ENCODE measurements at regions not wholly inside any gene's neighbourhood (a gene's known extent, or its start where the extent isn't known, plus 50 kb on each side); places are given as distances from the start of the nearest gene placed in this dataset.
A peak's percentile ranks its signal among the peaks of the same experiment; 100 is the strongest.

GRCh38 chr10:2825841-2826240, 241.5 kb upstream of the PFKP start:
- H3K36me3 ChIP-seq (ENCODE audit: control insufficient read depth in 2 of 2, insufficient read depth in 1 of 2, low read length in 2 of 2), result no peaks in the 10 kb centered on the region
- H3K4me3 ChIP-seq (ENCODE audit: low read depth, low read length), result no peak overlapping the region
- no peak overlapping the region for H3K27ac ChIP-seq (ENCODE audit: extremely low read depth, low read depth, low read length)
- ChIA-PET POLR2A (no interaction called here), CTCF (interaction anchor here (0.6 to 1.1 kb wide), 2 partner anchors 13 to 201 kb away, joined by 3 read pairs; no protein-coding TSS in a partner anchor)
- H3K4me1 ChIP-seq (ENCODE audit: control insufficient read depth, insufficient read depth, low read length), result no peaks in the 10 kb centered on the region
- no peaks in the 10 kb centered on the region for H3K9me3 ChIP-seq (ENCODE audit: control insufficient read depth, insufficient read depth, low read depth, low read length)
- no peak for TF ChIP-seq ZSCAN4 (tag by site-specific recombination; IDR thresholded peaks at IDR 0.05)
- no peak for TF ChIP-seq ZNF560 (tag by site-specific recombination; IDR thresholded peaks at IDR 0.05; ENCODE audit: borderline replicate concordance)
- no peak for TF ChIP-seq ZBTB20 (tag by site-specific recombination; IDR thresholded peaks at IDR 0.05)
- TF ChIP-seq ZNF623 (tag by site-specific recombination; IDR thresholded peaks at IDR 0.05), result no peak
- no peak for TF ChIP-seq ZNF155 (tag by site-specific recombination; IDR thresholded peaks at IDR 0.05)
- peak; percentile 61 for TF ChIP-seq SCRT2 (tag by site-specific recombination; IDR thresholded peaks at IDR 0.05)
- no peak for TF ChIP-seq ZNF660 (tag by site-specific recombination; IDR thresholded peaks at IDR 0.05)

DNA sequence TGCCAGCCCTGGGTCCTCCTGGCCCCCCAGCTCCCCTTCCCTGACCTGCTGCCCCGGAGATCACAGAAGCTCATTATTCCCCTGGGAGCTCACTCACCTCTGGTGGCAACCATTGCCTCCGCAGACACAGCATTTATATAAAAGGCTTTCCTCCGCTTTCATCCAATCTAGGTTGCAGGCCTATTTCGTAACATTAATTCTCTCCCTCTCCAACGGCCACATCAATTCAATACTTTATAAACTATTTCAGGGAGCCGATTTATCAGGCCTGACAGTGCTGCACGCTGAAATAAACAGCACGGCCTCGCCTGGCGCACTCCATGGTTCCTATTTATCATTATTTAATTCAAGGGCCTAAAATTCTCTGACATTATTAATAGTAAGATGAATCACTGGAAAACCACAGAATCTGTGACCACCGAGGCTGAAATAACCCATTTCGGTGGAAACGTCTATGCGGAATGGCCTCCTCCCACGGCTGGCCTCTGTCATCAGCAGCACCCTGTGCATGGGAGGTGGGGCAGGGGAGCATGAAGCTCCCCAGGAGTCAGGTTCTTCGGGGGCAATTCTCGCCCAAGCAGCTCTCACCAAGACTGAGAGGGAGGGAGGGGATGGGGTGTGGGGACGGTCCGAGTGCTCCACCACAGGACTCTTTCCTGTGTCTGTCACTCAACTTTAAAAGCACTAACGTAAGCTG, 249.3 kb upstream of the PFKP start:
- H3K4me3 ChIP-seq (ENCODE audit: low read depth, low read length), result no peak overlapping the region
- TF ChIP-seq, protein P1, sequence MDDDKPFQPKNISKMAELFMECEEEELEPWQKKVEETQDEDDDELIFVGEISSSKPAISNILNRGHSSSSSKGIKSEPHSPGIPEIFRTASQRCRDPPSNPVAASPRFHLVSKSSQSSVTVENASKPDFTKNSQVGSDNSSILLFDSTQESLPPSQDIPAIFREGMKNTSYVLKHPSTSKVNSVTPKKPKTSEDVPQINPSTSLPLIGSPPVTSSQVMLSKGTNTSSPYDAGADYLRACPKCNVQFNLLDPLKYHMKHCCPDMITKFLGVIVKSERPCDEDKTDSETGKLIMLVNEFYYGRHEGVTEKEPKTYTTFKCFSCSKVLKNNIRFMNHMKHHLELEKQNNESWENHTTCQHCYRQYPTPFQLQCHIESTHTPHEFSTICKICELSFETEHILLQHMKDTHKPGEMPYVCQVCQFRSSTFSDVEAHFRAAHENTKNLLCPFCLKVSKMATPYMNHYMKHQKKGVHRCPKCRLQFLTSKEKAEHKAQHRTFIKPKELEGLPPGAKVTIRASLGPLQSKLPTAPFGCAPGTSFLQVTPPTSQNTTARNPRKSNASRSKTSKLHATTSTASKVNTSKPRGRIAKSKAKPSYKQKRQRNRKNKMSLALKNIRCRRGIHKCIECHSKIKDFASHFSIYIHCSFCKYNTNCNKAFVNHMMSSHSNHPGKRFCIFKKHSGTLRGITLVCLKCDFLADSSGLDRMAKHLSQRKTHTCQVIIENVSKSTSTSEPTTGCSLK (tag by site-specific recombination; IDR thresholded peaks at IDR 0.05), result no peak
- TF ChIP-seq, protein P2, sequence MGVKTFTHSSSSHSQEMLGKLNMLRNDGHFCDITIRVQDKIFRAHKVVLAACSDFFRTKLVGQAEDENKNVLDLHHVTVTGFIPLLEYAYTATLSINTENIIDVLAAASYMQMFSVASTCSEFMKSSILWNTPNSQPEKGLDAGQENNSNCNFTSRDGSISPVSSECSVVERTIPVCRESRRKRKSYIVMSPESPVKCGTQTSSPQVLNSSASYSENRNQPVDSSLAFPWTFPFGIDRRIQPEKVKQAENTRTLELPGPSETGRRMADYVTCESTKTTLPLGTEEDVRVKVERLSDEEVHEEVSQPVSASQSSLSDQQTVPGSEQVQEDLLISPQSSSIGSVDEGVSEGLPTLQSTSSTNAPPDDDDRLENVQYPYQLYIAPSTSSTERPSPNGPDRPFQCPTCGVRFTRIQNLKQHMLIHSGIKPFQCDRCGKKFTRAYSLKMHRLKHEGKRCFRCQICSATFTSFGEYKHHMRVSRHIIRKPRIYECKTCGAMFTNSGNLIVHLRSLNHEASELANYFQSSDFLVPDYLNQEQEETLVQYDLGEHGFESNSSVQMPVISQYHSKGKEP (tag by site-specific recombination; IDR thresholded peaks at IDR 0.05), result no peak
- no peak for TF ChIP-seq HOXA7 (CRISPR knock-in tag; IDR thresholded peaks at IDR 0.05; ENCODE audit: borderline replicate concordance)
- TF ChIP-seq, protein P3, sequence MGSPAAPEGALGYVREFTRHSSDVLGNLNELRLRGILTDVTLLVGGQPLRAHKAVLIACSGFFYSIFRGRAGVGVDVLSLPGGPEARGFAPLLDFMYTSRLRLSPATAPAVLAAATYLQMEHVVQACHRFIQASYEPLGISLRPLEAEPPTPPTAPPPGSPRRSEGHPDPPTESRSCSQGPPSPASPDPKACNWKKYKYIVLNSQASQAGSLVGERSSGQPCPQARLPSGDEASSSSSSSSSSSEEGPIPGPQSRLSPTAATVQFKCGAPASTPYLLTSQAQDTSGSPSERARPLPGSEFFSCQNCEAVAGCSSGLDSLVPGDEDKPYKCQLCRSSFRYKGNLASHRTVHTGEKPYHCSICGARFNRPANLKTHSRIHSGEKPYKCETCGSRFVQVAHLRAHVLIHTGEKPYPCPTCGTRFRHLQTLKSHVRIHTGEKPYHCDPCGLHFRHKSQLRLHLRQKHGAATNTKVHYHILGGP (tag by site-specific recombination; IDR thresholded peaks at IDR 0.05), result no peak
- CTCF ChIA-PET, result no interaction called here
- H3K27ac ChIP-seq (ENCODE audit: extremely low read depth, low read depth, low read length), result no peak overlapping the region
- H3K36me3 ChIP-seq (ENCODE audit: control insufficient read depth in 2 of 2, insufficient read depth in 1 of 2, low read length in 2 of 2), result no peaks in the 10 kb centered on the region
- POLR2A ChIA-PET, result no interaction called here
- H3K9me3 ChIP-seq (ENCODE audit: control insufficient read depth, insufficient read depth, low read depth, low read length), result no peaks in the 10 kb centered on the region
- no peaks in the 10 kb centered on the region for H3K4me1 ChIP-seq (ENCODE audit: control insufficient read depth, insufficient read depth, low read length)

DNA sequence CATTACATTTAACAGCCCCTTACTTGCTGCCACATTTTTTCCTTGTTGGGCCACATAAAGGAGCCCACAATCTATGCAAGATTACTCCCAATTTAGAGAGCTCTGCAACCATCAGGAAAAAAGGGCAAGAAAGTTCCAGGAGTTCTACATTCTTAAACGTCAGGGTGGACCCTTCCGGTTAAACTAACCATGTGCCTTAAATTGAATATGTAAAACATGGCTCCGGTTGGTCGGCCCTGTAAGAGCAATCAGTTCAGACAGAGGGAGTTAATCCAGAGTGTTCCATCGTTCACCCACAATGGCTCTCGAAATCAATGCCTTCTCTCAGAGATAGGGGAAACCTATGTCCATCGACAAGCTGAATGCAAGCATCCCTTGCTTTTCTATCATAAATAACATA, 253.7 kb upstream of the PFKP start:
- Histone ChIP-seq H3K9me3 (ENCODE audit: control insufficient read depth, insufficient read depth, low read depth, low read length) (no peaks in the 10 kb centered on the region), H3K4me3 (ENCODE audit: low read depth, low read length) (no peak overlapping the region), H3K27ac (ENCODE audit: extremely low read depth, low read depth, low read length) (no peak overlapping the region), H3K4me1 (ENCODE audit: control insufficient read depth, insufficient read depth, low read length) (no peaks in the 10 kb centered on the region), H3K36me3 (ENCODE audit: control insufficient read depth in 2 of 2, insufficient read depth in 1 of 2, low read length in 2 of 2) (no peaks in the 10 kb centered on the region)
- ChIA-PET CTCF (interaction anchor here (1.1 kb wide), 1 partner anchor 112 kb away, joined by 3 read pairs; no protein-coding TSS in a partner anchor), POLR2A (no interaction called here)
- TF ChIP-seq ZSCAN16 (tag by site-specific recombination; IDR thresholded peaks at IDR 0.05), result no peak
- no peak for TF ChIP-seq IKZF3 (tag by site-specific recombination; IDR thresholded peaks at IDR 0.05)
- TF ChIP-seq HOXD13 (CRISPR knock-in tag; IDR thresholded peaks at IDR 0.05; ENCODE audit: borderline replicate concordance), result no peak
- TF ChIP-seq ZNF785 (tag by site-specific recombination; IDR thresholded peaks at IDR 0.05), result no peak
- TF ChIP-seq ZNF549 (tag by site-specific recombination; IDR thresholded peaks at IDR 0.05), result no peak
- TF ChIP-seq ZNF514 (tag by site-specific recombination; IDR thresholded peaks at IDR 0.05), result no peak
- no peak for TF ChIP-seq ZNF16 (tag by site-specific recombination; IDR thresholded peaks at IDR 0.05; ENCODE audit: low read depth)
- TF ChIP-seq, protein P4, sequence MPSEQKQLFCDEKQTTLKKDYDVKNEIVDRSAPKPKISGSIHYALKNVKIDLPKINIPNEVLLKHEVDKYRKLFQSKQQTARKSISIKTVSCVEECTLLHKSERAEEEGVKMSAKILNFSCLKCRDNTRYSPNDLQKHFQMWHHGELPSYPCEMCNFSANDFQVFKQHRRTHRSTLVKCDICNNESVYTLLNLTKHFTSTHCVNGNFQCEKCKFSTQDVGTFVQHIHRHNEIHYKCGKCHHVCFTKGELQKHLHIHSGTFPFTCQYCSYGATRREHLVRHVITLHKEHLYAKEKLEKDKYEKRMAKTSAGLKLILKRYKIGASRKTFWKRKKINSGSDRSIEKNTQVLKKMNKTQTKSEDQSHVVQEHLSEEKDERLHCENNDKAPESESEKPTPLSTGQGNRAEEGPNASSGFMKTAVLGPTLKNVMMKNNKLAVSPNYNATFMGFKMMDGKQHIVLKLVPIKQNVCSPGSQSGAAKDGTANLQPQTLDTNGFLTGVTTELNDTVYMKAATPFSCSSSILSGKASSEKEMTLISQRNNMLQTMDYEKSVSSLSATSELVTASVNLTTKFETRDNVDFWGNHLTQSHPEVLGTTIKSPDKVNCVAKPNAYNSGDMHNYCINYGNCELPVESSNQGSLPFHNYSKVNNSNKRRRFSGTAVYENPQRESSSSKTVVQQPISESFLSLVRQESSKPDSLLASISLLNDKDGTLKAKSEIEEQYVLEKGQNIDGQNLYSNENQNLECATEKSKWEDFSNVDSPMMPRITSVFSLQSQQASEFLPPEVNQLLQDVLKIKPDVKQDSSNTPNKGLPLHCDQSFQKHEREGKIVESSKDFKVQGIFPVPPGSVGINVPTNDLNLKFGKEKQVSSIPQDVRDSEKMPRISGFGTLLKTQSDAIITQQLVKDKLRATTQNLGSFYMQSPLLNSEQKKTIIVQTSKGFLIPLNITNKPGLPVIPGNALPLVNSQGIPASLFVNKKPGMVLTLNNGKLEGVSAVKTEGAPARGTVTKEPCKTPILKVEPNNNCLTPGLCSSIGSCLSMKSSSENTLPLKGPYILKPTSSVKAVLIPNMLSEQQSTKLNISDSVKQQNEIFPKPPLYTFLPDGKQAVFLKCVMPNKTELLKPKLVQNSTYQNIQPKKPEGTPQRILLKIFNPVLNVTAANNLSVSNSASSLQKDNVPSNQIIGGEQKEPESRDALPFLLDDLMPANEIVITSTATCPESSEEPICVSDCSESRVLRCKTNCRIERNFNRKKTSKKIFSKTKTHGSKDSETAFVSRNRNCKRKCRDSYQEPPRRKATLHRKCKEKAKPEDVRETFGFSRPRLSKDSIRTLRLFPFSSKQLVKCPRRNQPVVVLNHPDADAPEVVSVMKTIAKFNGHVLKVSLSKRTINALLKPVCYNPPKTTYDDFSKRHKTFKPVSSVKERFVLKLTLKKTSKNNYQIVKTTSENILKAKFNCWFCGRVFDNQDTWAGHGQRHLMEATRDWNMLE (tag by site-specific recombination; conservative IDR thresholded peaks at IDR 0.05; ENCODE audit: low read depth), result no peak
